Endometrium (tissue), 2 donors: ENCODE measurements at regions not wholly inside any gene's neighbourhood (a gene's known extent, or its start where the extent isn't known, plus 50 kb on each side); places are given as distances from the start of the nearest gene placed in this dataset.
"Not testable (repeated sequence)": the region's sequence is repeated elsewhere in the genome, so short reads cannot be mapped to it uniquely, and the experiment has no call there.

Source experiments
- FAIRE-seq: peaks from 2 replicates; lab custom pipeline; 2012; peaks lifted over from hg19 to GRCh38; lab: Jason Lieb, UNC
- donor health status: control.
- donor health status: control.

DNA sequence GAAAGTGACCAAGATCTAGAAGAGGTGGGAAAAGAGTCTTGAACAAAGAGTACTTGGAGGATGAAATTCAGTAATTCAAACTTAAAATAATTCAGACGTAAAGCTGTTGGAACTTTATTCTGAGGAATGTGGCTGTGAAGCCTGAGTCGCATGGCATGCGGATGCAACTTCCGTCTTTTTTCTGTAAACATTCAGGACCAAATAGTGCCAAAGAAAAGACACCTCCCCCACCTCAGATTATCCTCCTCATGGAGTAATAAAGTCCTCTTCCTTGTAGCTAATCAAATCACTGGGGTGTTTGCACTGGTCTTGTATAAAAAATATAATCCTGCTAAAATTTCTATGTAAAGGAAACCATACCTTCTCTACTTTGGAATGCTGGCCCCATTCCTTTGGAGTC is 790.4 kb downstream of the TSN start:
- no peak for FAIRE-seq

DNA sequence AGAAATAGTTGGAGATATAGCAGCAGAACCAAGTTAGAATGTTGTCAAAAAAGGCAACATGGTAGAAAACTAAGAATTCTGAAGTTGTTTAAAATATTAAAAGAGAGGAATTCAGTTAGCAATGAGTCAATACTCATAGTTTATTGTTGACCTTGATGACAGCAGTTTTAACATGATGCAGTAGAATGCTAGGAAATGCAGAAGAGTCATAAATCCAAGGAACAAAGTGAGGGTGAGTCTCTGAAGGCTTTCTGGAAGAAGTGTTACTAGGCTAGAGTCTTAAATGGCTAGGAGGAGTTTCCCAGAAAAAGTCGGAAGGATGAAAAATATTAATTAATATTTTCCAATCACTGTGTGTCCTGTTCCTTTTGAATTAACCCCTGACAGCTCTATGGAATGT is 807.3 kb downstream of the TSN start:
- FAIRE-seq, result no peak

DNA sequence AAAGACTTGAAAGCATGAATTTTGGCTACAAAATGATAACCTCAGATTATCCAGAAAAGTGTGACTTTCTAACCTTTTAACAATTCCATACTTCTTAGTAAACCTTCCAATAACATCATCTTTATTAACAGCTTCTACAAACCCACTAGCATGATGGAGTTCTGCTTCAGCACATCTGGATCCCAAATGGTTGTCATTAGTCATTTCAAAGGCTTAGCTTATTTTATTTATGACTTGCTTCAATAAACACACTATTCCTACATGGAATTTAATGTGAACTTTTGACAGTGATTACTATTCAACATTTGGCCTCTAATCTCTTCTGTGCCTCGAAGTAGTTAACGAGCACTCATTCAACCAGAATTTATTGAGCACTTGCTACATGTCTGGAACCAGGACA is 808.3 kb downstream of the TSN start:
- FAIRE-seq, result peak; percentile 92

DNA sequence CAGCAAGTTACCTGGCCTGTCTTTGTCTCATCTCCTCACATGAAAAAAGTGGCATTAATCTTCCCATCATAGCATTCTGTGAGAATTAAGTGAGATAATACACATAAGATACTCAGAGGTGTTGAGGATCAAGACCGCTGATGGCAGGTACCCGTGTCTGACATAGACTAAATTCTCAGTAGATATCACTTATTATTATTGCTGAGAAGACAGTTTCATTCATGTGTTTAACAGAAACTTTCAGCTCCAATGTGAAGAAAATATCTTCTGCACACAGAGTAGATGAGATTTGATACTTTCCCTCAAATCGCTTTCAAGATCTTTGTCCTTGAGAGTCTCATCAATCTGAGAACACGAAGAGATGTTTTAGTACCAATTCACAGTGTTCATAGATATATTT is 809.4 kb downstream of the TSN start:
- FAIRE-seq, result no peak

DNA sequence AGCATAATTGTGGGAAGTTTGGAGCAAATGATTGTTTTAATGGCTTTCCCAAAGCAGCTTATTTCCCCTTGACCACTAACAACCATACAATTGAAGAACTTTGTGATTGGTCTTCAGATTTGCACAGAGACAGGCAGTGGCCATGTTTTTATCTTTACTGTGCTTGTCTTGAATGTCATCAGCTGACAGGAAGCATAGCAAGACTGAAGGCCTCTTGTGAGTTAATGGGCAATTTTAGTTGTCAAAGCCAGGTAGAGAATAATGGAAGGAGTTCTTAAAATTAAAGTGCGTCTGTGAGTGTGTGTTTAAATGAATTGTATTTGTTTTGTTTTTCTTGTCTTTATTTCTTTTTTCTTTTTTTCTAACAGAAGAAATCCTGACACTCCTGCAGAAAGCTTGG is 809.9 kb downstream of the TSN start:
- no peak for FAIRE-seq

DNA sequence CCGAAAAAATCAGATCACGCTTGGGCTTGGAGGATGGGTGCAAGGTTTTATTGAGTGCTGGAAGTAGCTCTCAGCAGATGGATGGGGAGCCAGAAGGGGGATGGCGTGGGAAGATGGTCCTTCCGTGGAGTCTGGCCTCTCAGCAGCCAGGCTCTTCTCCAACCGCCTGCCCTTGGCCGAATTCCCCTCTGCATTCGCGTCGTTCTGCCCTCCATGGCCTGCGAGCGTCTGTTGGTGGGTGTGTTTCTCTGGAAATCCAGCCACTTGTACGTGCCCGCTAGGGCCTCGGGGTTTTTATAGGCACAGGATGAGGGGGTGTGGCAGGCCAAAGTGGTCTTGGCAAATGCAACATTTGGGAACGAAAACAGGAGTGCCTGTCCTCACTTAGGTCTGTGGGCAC is 815.2 kb downstream of the TSN start:
- no peak for FAIRE-seq

DNA sequence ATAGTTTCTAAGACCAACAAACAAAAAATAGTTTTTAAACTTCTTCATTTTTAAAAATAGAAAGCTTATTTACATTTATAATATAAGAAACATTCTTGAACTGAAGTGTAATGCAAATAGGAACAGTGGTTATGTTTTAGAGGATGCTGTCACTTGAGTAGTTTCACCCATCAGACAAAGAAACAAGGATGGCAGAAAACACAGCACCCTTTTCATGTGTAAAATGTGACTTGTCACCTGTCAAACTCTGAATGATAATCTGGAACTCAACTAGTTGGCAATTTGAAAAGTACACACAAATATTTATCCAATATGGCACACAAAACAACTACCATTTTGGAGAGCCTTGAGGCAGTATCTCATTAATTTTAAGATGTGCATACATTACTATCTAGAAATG is 816.0 kb downstream of the TSN start:
- FAIRE-seq, result not testable (repeated sequence)

DNA sequence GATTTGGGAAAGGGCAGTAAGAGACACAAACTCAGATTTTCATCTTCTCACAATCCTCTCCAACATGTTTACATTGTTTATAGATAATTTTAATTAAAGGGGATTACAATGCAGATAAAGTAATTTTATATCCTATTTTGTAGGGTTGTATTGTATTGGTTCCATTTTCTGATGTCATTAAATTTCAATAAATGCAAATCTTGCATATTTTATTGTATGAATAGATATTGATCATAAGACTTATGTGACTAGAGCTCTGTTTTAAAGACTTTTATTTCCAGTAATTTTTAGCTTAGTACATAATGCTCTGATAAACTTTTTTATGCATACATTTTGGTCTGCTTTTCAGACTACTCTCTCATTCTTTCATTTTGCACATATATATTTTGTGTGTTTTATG is 819.6 kb downstream of the TSN start:
- no peak for FAIRE-seq

DNA sequence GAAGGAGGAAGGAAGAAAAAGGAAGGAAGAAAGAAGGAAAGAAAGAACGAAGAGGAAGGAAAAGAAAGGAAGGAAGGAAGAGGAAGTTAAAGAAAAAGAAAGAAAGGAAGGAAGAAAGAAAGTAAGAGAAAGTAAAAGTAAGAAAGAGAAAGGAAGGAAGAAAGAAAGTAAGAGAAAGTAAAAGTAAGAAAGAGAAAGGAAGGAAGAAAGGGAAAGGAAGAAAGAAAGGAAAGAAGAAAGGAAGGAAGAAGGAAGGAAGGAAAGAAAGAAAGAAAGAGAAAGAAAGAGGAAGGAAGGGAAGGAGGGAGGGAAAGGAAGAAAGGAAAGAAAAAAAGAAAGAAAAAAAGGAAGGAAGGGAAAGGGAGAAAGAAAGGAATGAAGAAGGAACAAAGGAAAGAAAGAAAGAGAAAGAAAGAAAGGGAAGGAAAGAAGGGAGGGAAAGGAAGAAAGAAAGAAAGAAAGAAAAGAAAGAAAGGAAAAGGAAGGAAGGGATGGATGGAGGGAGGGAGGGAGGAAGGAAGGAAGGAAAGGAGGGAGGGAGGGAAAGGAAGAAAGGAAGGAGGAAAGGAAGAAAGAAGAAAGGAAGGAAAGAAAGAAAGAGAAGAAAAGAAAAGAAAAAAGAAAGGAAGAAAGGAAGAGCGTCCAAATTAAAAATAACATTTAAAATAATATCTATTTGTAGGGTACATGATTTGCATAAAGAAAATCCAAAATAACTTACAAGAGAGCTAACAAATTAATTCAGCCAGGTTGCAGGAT is 827.9 kb downstream of the TSN start:
- FAIRE-seq, result no peak

DNA sequence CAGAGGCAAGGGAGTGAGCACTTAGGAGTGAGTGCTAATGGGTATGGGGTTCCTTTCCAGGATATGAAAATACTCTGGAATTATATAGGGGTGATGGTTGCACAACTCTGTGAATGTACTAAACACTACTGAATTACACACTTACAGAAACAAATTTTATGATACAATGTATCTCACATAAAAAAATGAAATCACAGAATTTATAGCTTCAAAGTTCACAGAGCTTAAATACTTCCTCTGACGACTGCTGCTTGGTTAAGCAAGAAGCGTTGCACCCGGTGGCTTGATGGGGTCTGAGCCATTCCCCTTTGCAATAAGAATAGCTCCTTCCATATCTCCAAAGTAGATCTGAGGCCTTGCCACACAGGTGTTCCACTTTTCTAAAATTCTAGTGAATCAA is 835.1 kb downstream of the TSN start:
- no peak for FAIRE-seq

DNA sequence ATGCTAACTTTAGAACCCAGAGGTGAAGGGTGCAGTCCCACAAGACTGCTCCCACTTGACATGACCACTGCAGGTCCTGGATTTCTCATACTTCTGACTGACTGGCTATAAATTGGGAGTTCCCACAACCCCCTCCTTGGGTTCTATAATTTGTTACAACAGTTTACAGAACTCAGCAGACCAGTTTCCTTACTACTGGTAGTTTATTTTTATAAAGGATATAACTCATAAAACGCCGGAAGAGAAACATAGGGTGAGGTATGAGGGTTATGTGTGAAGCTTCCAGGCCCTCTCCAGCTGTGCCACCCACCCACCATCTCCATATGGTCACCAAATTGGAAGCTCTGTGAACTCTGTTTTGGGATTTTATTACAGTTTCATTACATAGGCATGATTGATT is 839.6 kb downstream of the TSN start:
- no peak for FAIRE-seq

DNA sequence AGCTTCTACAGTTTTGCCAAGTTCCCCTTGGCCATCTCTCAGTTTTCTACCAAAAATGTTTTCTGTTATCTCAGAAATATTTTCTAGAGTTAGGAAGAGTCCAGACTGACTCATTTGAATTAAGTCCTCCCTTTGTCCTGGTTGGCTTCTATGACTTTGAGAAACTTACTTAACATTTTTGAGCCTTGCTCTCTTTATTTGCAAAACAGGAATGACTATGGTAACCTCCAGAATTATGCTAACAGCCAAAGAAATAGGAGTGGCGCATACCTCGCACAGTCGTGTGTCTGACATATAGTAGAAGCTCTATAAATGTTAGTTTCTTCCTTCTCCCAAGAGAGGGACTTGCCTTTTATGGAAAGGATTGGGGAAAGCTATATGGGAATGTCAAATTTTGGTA is 841.1 kb downstream of the TSN start:
- no peak for FAIRE-seq

DNA sequence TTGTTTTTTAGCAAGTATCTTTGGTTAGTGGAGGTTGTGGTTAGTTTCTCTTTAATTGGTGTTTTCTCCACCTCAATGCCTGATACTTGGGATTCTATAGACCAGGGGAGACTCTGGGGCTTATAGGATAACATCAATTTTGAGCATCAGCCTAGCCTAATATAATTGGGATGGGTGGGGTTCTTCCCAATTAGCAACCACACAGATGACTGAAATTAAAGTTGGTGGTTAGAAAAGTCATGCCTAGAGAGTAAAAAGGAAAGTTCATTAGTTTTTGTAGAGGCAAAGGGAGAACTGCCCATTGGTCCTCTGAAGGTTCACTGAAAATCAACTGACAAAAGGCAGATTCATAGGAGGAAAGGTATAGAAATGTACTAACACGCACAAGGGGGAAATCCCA is 843.3 kb downstream of the TSN start:
- no peak for FAIRE-seq

DNA sequence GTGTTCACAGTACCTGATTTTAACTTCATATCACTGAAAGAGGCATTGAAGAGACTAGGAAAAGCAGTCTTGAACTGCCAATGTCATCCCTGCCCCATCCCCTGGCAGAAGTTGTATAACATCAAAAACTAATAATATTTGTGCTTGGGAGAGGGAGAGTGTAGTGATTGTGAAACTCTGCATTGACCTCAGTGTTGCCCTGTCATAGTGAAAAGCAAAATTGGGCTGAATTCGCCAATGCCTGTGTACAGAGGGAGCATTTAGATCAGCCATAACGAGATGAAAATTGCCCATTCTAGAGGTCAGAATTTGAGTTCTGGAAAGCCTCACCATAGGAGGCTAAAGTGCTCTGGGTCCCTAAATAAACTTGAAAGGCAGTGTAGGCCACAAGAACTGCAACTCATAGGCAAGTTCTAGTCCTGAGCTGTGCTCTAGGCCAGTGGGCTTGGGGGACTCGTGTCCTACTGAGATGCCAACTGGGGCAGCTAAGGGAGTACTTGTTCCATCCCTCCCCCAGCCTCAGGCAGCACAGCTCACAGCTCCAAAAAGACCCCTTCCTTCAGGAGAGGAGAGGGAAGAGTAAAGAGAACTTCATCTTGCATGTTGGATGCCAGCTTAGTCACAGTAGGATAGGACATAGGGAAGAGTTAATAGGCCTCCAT is 855.6 kb downstream of the TSN start:
- FAIRE-seq, result no peak

DNA sequence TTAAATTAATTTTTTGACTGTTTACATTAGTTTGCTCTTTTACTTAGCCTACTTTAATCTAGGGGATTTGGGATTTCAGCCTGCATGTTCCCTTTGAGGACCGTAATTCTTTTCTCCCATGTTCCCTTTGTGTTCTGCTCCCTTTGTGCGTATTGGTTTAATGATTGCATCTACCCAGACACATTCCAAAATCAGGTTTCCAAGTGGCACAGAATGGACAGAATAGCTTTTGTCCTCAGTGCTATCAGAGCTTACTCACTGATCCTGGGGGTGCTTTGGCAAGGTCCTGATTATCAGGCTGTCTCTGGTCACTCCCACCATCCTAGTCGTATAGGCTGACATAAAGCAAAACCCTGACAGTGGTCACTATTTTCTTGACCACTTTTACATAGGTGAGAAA is 867.5 kb downstream of the TSN start:
- no peak for FAIRE-seq

DNA sequence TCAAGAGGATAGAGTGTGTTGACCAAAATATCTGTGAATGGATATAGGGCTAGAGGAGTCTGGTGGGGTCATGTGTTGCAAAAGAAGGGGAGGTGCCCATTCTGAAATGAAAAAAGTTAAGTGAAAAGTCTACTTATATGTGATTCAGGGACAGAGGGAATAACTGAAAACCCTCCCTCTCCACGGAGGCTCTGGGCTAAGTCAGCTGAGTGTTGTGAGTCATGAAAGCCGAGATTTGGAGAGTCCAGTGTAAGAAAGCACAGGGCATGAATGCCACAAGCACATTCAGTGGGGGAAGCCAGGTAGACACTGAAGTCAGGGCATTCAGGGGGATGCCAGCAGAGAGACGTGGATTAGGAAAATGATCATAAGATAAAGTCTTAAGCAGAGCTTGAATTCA is 871.9 kb downstream of the TSN start:
- no peak for FAIRE-seq

DNA sequence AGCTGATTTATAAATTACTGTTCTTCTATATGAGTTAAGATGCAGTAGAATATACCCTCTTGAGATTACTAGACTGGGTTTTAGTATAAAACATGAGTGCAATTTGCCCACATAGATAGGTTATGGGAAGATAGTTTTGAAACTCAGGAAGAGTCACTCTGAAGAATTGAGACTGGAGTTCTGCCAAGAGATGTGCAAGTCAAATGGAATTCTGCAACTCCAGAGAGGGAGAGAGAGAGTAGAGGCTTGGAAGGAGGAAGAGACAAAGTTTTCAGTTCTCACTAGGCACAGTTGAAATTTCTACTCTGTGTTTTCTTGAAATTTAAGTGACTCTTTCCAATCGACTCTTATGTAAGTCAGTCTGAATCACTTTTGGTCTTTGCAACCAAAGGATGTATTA is 878.8 kb downstream of the TSN start:
- no peak for FAIRE-seq

DNA sequence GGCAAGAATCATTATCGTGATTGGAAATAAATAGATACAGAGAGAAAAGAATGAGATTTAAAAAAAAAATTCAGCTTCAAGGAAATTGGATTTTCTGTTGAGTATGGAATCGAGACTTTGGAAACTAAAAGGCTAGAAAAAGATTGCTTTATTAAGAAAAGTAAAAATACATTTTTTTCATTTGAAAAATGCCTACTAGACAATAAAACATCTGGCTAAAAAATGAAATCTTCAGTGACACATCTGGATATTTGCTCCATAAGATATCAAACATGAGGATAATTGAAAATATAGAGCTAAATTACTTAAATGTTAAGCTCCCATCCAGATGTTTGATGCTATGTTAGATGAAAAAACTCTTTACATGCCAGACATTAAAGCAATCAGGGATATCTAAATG is 879.5 kb downstream of the TSN start:
- FAIRE-seq, result no peak

DNA sequence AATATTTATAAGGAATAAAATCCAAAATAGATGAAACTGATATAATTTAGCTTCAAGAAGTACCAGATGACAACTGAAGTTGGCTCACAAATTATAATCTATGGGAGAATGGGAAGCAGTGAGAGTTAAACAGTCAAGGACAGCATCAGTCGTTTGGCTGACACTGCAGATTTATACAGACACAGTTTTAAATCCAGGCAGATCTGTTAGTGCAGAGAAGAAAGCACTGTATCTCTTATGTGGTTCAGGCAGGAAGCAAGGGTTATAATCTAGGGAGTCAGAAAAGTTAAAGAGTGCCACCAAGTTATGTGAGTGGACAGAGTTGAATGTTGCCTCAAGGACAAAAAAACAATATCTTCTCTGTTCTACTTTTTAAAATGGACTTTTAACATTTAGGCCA is 880.2 kb downstream of the TSN start:
- no peak for FAIRE-seq

DNA sequence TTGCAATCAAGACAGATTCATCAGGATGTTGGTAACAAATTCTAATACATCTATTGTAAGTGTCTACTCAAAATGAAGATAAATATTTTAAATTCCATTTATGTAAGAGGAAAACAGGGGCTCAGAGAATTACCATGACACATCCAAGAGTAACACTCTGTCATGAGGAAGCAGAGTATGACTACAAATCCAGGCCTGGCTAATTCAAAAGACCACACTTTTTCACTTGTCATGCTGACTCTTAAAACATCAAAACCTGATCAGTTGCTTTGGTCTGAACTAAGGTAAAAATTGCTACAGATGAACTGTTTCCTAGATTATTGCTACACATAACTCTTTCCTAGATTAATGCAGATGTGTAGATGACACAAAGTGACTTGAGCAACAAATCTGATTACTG is 880.6 kb downstream of the TSN start:
- FAIRE-seq, result no peak

DNA sequence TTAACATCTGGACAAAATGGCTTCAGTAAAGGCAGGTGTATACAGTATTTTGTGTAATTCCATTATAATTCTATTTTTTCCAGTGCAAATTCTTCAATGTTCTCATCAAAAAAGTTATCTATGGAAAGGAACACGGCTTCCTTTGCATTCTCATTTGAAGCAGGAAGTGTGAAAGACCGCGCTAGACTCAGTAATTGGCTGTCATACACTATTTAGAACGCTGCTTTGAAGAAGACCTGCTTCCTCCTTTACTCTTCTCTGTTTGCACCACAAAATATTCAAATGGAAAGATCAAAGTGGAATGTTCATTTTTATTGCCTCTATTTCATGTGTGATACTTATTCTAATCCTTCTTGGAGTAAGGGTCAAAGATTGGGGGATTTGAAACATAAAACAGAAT is 883.7 kb downstream of the TSN start:
- FAIRE-seq, result no peak

DNA sequence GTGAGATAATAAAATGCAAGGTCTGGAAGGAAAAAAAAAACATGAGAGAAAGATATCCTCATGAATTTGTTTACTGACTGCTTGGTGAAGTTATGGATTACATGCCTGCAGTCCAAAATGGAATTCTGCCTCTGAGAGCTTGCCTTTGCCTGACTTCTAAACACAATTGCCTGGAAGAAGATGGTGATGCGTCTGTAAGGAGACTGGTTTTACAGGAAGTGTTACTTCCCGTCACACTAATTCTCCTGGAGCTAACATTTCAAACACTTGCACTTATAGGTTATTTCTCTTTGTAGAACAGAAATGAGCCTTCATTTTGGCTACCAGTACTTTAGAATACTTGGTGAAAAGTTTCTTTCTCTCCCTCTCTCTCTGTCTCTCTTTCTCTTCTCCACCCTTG is 884.3 kb downstream of the TSN start:
- FAIRE-seq, result no peak

DNA sequence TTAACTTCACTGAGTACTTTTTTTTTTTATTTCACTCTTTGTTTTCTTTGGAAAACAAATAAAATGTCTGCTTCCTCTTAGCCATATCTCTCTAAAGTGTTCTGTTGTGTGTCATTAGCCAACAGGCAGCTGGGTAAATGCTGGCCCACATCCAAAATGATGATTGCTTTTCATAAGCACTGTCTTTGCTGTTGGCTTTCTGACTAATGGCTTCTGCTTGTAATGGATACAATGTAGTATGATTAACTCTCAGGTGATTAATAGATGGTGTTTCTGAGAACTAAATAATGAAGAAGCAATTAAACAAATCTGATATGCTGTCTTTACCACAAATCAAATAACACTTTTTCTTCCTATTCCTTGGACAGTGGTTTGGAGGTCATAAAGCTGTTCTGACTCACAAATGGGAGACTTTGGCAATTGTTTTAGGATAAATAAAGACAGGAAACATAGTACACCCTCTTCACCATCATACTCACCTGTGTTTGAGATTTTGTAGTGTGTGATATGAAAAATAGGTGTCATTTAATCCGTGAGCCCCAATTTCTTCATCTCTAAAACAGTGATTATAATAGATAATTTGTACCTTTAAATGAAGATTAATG is 888.4 kb downstream of the TSN start:
- FAIRE-seq, result peak; percentile 23

DNA sequence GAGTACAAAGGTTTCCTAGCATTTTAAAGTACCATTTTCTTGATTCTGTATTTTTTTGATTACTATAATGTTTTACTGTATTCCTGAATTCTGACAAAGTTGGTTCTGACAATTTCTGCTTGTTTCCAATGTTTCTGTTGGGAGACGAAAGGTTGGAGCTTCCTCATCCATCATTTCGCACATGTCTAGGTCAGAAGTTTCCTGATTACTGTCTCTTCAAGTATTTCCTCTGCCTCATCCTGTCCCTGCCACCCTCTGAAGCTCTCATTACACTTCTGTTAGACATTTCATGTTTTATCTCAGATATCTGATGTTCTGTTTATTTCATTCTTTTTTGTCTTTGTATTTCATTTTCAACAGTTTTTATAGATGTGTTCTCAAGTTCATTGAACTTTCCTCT is 895.8 kb downstream of the TSN start:
- FAIRE-seq, result no peak
